ENCODE measurements at regions not wholly inside any gene's neighbourhood (a gene's known extent, or its start where the extent isn't known, plus 50 kb on each side); places are given as distances from the start of the nearest gene placed in this dataset.
"Not testable (repeated sequence)": the region's sequence is repeated elsewhere in the genome, so short reads cannot be mapped to it uniquely, and the experiment has no call there.

- not testable (repeated sequence) for TF ChIP-seq CTCF (IDR thresholded peaks at IDR 0.05; ENCODE audit: low read length); EZH2 (IDR thresholded peaks at IDR 0.05; ENCODE audit: borderline replicate concordance, low read length)
These were observed 62.5 kb downstream of the PRORP start for GRCh38 chr14:35184891-35185290.

Data from OCI-LY1 (cell line).